HG03095 (cell line): ENCODE measurements at regions not wholly inside any gene's neighbourhood (a gene's known extent, or its start where the extent isn't known, plus 50 kb on each side); places are given as distances from the start of the nearest gene placed in this dataset.

Experiments used
- ATAC-seq: cut with Tn5 transposase; IDR thresholded peaks from one replicate; pipeline ENCODE4 v1.9.1; 2021; ENCODE audit warnings: moderate library complexity; ENCODE audit not compliant: unreplicated experiment

- no peak for ATAC-seq
Observed at GRCh38 chr21:35663856-35664606, 396.3 kb downstream of the SETD4 start.

GRCh38 chr21:35658242-35658641 is 402.1 kb downstream of the SETD4 start:
- no peak for ATAC-seq

GRCh38 chr21:35652872-35653271 is 407.5 kb downstream of the SETD4 start:
- ATAC-seq, result no peak

GRCh38 chr21:35652196-35652595 is 408.1 kb downstream of the SETD4 start:
- no peak for ATAC-seq

GRCh38 chr21:35651196-35651595 is 409.1 kb downstream of the SETD4 start:
- ATAC-seq, result no peak

- ATAC-seq, result no peak
Observed at GRCh38 chr21:35649186-35649585, 411.1 kb downstream of the SETD4 start.

- ATAC-seq, result no peak
Observed at GRCh38 chr21:35648512-35648911, 411.8 kb downstream of the SETD4 start.

GRCh38 chr21:35646606-35647005 is 413.7 kb downstream of the SETD4 start:
- no peak for ATAC-seq

GRCh38 chr21:35645991-35646390 is 414.3 kb downstream of the SETD4 start:
- ATAC-seq, result no peak

GRCh38 chr21:35644523-35644922 is 415.8 kb downstream of the SETD4 start:
- ATAC-seq, result no peak

GRCh38 chr21:35643176-35643575 is 417.1 kb downstream of the SETD4 start:
- no peak for ATAC-seq

- ATAC-seq, result no peak
Observed at GRCh38 chr21:35641271-35642016, 418.9 kb downstream of the SETD4 start.

- ATAC-seq, result no peak
Observed at GRCh38 chr21:35637431-35637830, 422.9 kb downstream of the SETD4 start.

- no peak for ATAC-seq
Observed at GRCh38 chr21:35635994-35636393, 424.3 kb downstream of the SETD4 start.

GRCh38 chr21:35635261-35635660 is 425.1 kb downstream of the SETD4 start:
- ATAC-seq, result no peak

- ATAC-seq, result no peak
Observed at GRCh38 chr21:35633501-35633900, 426.8 kb downstream of the SETD4 start.

- ATAC-seq, result no peak
Observed at GRCh38 chr21:35632711-35633110, 427.6 kb downstream of the SETD4 start.

GRCh38 chr21:35628316-35628715 is 432.0 kb downstream of the SETD4 start:
- ATAC-seq, result no peak

- no peak for ATAC-seq
Observed at GRCh38 chr21:35627462-35627861, 432.9 kb downstream of the SETD4 start.

- no peak for ATAC-seq
Observed at GRCh38 chr21:35625576-35625975, 434.8 kb downstream of the SETD4 start.

- no peak for ATAC-seq
Observed at GRCh38 chr21:35624901-35625300, 435.4 kb downstream of the SETD4 start.

- ATAC-seq, result no peak
Observed at GRCh38 chr21:35622612-35623011, 437.7 kb downstream of the SETD4 start.
